ENCODE measurements at regions not wholly inside any gene's neighbourhood (a gene's known extent, or its start where the extent isn't known, plus 50 kb on each side); places are given as distances from the start of the nearest gene placed in this dataset.

GRCh38 chr1:244336232-244336899 is 115.3 kb downstream of the ADSS2 start:
- Histone ChIP-seq H3K36me3 (ENCODE audit: control insufficient read depth in 4 of 4, insufficient read depth in 3 of 4, low read depth in 1 of 4, low read length in 3 of 4) (no peaks in the 10 kb centered on the region), H3K27me3 (ENCODE audit: control insufficient read depth in 4 of 4, insufficient read depth in 4 of 4, low read length in 3 of 4) (no peaks in the 10 kb centered on the region), H3K4me1 (ENCODE audit: control insufficient read depth in 4 of 4, insufficient read depth in 4 of 4, low read length in 3 of 4) (no peaks in the 10 kb centered on the region), H3K9me3 (ENCODE audit: control insufficient read depth in 4 of 4, low read length in 3 of 4) (no peaks in the 10 kb centered on the region), H3K9ac (ENCODE audit: low read depth in 1 of 2, low read length in 2 of 2) (no peak overlapping the region), H3K27ac (ENCODE audit: low read depth in 1 of 2, low read length in 2 of 2) (no peak overlapping the region), H3K4me3 (ENCODE audit: low read depth in 1 of 3, low read length in 3 of 3) (no peak overlapping the region)
- 85% methylated on average over 12 of the region's 12 CpGs for WGBS
- TF ChIP-seq, protein P1, sequence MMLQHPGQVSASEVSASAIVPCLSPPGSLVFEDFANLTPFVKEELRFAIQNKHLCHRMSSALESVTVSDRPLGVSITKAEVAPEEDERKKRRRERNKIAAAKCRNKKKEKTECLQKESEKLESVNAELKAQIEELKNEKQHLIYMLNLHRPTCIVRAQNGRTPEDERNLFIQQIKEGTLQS (IDR thresholded peaks at IDR 0.05) = no peak
- TF ChIP-seq FOXA1 (IDR thresholded peaks at IDR 0.05) = no peak
- TF ChIP-seq CTCF (IDR thresholded peaks at IDR 0.05; ENCODE audit: low read depth, low read length, missing input control) = no peak
- TF ChIP-seq YY1 (IDR thresholded peaks at IDR 0.05) = no peak
- TF ChIP-seq NR2F2 (IDR thresholded peaks at IDR 0.05) = no peak
- TF ChIP-seq RXRA (IDR thresholded peaks at IDR 0.05) = no peak
- TF ChIP-seq GABPA (IDR thresholded peaks at IDR 0.05 in 1 of 2, conservative IDR thresholded peaks at IDR 0.05 in 1 of 2) = no peak
- TF ChIP-seq SP1 (IDR thresholded peaks at IDR 0.05) = no peak
- TF ChIP-seq FOXA2 (IDR thresholded peaks at IDR 0.05) = no peak
- no peak for TF ChIP-seq JUND (IDR thresholded peaks at IDR 0.05)
- no peak for TF ChIP-seq TAF1 (conservative IDR thresholded peaks at IDR 0.05)
- TF ChIP-seq, protein P2, sequence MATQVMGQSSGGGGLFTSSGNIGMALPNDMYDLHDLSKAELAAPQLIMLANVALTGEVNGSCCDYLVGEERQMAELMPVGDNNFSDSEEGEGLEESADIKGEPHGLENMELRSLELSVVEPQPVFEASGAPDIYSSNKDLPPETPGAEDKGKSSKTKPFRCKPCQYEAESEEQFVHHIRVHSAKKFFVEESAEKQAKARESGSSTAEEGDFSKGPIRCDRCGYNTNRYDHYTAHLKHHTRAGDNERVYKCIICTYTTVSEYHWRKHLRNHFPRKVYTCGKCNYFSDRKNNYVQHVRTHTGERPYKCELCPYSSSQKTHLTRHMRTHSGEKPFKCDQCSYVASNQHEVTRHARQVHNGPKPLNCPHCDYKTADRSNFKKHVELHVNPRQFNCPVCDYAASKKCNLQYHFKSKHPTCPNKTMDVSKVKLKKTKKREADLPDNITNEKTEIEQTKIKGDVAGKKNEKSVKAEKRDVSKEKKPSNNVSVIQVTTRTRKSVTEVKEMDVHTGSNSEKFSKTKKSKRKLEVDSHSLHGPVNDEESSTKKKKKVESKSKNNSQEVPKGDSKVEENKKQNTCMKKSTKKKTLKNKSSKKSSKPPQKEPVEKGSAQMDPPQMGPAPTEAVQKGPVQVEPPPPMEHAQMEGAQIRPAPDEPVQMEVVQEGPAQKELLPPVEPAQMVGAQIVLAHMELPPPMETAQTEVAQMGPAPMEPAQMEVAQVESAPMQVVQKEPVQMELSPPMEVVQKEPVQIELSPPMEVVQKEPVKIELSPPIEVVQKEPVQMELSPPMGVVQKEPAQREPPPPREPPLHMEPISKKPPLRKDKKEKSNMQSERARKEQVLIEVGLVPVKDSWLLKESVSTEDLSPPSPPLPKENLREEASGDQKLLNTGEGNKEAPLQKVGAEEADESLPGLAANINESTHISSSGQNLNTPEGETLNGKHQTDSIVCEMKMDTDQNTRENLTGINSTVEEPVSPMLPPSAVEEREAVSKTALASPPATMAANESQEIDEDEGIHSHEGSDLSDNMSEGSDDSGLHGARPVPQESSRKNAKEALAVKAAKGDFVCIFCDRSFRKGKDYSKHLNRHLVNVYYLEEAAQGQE (IDR thresholded peaks at IDR 0.05) = no peak
- TF ChIP-seq ZBTB33 (IDR thresholded peaks at IDR 0.05) = no peak
- TF ChIP-seq RAD21 (IDR thresholded peaks at IDR 0.05) = no peak
- TF ChIP-seq EGR1 (IDR thresholded peaks at IDR 0.05; ENCODE audit: low read depth in 2 of 2) = no peak
- TF ChIP-seq HNF4A (conservative IDR thresholded peaks at IDR 0.05) = no peak
- TF ChIP-seq MAX (IDR thresholded peaks at IDR 0.05) = no peak
- no peak for DNase-seq (ENCODE audit: low spot score)

Measured in liver (tissue), 8 donors.